Osteoblast (primary cell): ENCODE measurements at regions not wholly inside any gene's neighbourhood (a gene's known extent, or its start where the extent isn't known, plus 50 kb on each side); places are given as distances from the start of the nearest gene placed in this dataset.

Experiments
- DNase-seq: peaks from one replicate; pipeline ENCODE4 v3.0.0; 2011; ENCODE audit warnings: low spot score, mixed read lengths; ENCODE audit not compliant: insufficient read length; ENCODE audit errors: missing footprints
- H2AFZ ChIP-seq: 2 replicates; pipeline ENCODE4 v1.6.0; 2011; ENCODE audit warnings: mild to moderate bottlenecking, low read length
- H3K27ac ChIP-seq: 2 replicates; pipeline ENCODE4 v1.5.1; 2011; ENCODE audit warnings: mild to moderate bottlenecking, low read depth, low read length, moderate library complexity
- H3K27me3 ChIP-seq: 2 replicates; pipeline ENCODE4 v1.6.0; 2012; ENCODE audit warnings: mild to moderate bottlenecking, control low read depth, inconsistent platforms, low read length, moderate library complexity; ENCODE audit not compliant: insufficient read depth
- H3K36me3 ChIP-seq: 2 replicates; pipeline ENCODE4 v1.5.1; 2011; ENCODE audit warnings: mild to moderate bottlenecking, low read length, control low read depth, moderate library complexity; ENCODE audit not compliant: insufficient read depth
- H3K4me1 ChIP-seq: 2 replicates; pipeline ENCODE4 v1.5.1; 2011; ENCODE audit warnings: mild to moderate bottlenecking, low read length, control low read depth, moderate library complexity; ENCODE audit not compliant: insufficient read depth
- H3K4me2 ChIP-seq: 2 replicates; pipeline ENCODE4 v1.6.0; 2011; ENCODE audit warnings: mild to moderate bottlenecking, low read length; ENCODE audit not compliant: insufficient read depth
- H3K4me3 ChIP-seq: fragments of 200-600 bp; sonication (generic); 3 replicates; pipeline ENCODE4 v1.5.1; 2012; ENCODE audit warnings: mild to moderate bottlenecking, low read length, inconsistent platforms; ENCODE audit not compliant: insufficient read depth
- H3K79me2 ChIP-seq: 2 replicates; pipeline ENCODE4 v1.6.0; 2012; ENCODE audit warnings: mild to moderate bottlenecking, low read length, control low read depth, inconsistent platforms; ENCODE audit not compliant: insufficient read depth
- H3K9me3 ChIP-seq: 2 replicates; pipeline ENCODE4 v1.5.1; 2011; ENCODE audit warnings: low read depth, low read length, control low read depth
- H4K20me1 ChIP-seq: 2 replicates; pipeline ENCODE4 v1.6.0; 2012; ENCODE audit warnings: mild to moderate bottlenecking, low read length, control low read depth; ENCODE audit not compliant: insufficient read depth
- CTCF ChIP-seq: IDR thresholded peaks from 2 replicates; pipeline ENCODE4 v1.5.1; 2011; ENCODE audit warnings: mild to moderate bottlenecking, low read depth, low read length, moderate library complexity; ENCODE audit errors: extremely low read depth

GRCh38 chr18:38241736-38242135 is 676.1 kb upstream of the CELF4 start:
- DNase-seq, result no peak
- H3K27ac ChIP-seq, result no peak overlapping the region
- no peaks in the 10 kb centered on the region for H3K79me2 ChIP-seq
- no peak for TF ChIP-seq CTCF
- H3K4me1 ChIP-seq, result no peaks in the 10 kb centered on the region
- H2AFZ ChIP-seq, result no peak overlapping the region
- no peaks in the 10 kb centered on the region for H3K36me3 ChIP-seq
- H3K4me3 ChIP-seq, result no peak overlapping the region
- no peaks in the 10 kb centered on the region for H3K27me3 ChIP-seq
- no peak overlapping the region for H3K4me2 ChIP-seq
- peaks cover 6% of the 10 kb centered on the region for H3K9me3 ChIP-seq
- no peaks in the 10 kb centered on the region for H4K20me1 ChIP-seq

- H3K4me3 ChIP-seq, result no peak overlapping the region
- no peaks in the 10 kb centered on the region for H3K79me2 ChIP-seq
- peaks cover 6% of the 10 kb centered on the region for H3K9me3 ChIP-seq
- H3K27me3 ChIP-seq, result no peaks in the 10 kb centered on the region
- H3K27ac ChIP-seq, result no peak overlapping the region
- TF ChIP-seq CTCF, result no peak
- no peak for DNase-seq
- H4K20me1 ChIP-seq, result no peaks in the 10 kb centered on the region
- no peaks in the 10 kb centered on the region for H3K4me1 ChIP-seq
- no peak overlapping the region for H2AFZ ChIP-seq
- H3K36me3 ChIP-seq, result no peaks in the 10 kb centered on the region
- no peak overlapping the region for H3K4me2 ChIP-seq
These were observed 675.6 kb upstream of the CELF4 start for GRCh38 chr18:38241216-38241615.

- Histone ChIP-seq H3K27ac (no peak overlapping the region), H3K36me3 (no peaks in the 10 kb centered on the region), H2AFZ (no peak overlapping the region), H3K4me2 (no peak overlapping the region), H3K27me3 (no peaks in the 10 kb centered on the region), H3K4me3 (no peak overlapping the region), H4K20me1 (no peaks in the 10 kb centered on the region), H3K9me3 (peaks cover 6% of the 10 kb centered on the region), H3K4me1 (no peaks in the 10 kb centered on the region), H3K79me2 (no peaks in the 10 kb centered on the region)
- no peak for TF ChIP-seq CTCF
- no peak for DNase-seq
These were observed 674.0 kb upstream of the CELF4 start for GRCh38 chr18:38239606-38240005.

- Histone ChIP-seq H3K9me3 (peaks cover 3% of the 10 kb centered on the region), H3K27ac (no peak overlapping the region), H3K4me2 (no peak overlapping the region), H3K36me3 (no peaks in the 10 kb centered on the region), H3K27me3 (no peaks in the 10 kb centered on the region), H2AFZ (no peak overlapping the region), H3K79me2 (no peaks in the 10 kb centered on the region), H4K20me1 (no peaks in the 10 kb centered on the region), H3K4me1 (no peaks in the 10 kb centered on the region), H3K4me3 (no peak overlapping the region)
- no peak for DNase-seq
- TF ChIP-seq CTCF, result no peak
These were observed 672.2 kb upstream of the CELF4 start for GRCh38 chr18:38237796-38238195.
